Adrenal gland (tissue), 9 donors: ENCODE measurements at regions not wholly inside any gene's neighbourhood (a gene's known extent, or its start where the extent isn't known, plus 50 kb on each side); places are given as distances from the start of the nearest gene placed in this dataset.

Experiments
- DNase-seq, 7 donors: peaks; one replicate each; pipeline ENCODE4 v3.0.0-alpha.2; 2019 to 2020
- H3K27ac ChIP-seq, 5 donors: fragments of 200-600 bp; sonication (generic) in 4 of 5; 1 replicate in 3 of 5; 2 replicates in 2 of 5; pipeline versions ENCODE4 v1.5.1 to v1.8.0; 2016 to 2020; ENCODE audit warnings: mild to moderate bottlenecking in 1 of 5
- H3K27me3 ChIP-seq: fragments of 200-600 bp; 2 replicates; pipeline ENCODE4 v1.8.0; 2021
- H3K36me3 ChIP-seq, 2 donors: fragments of 200-600 bp; replicated peaks in 1 of 2; 1 replicate in 1 of 2; 2 replicates in 1 of 2; pipeline versions ENCODE4 v1.5.1 to v1.8.0; 2018 to 2022
- H3K4me1 ChIP-seq, 2 donors: fragments of 200-600 bp; replicated peaks in 1 of 2; 1 replicate in 1 of 2; 2 replicates in 1 of 2; pipeline versions ENCODE4 v1.5.1 to v1.8.0; 2018 to 2021
- H3K4me3 ChIP-seq, 4 donors: fragments of 200-600 bp; sonication (generic) in 3 of 4; one replicate each; pipeline ENCODE4 v1.5.1; 2016 to 2018
- H3K9me3 ChIP-seq, 3 donors: fragments of 200-600 bp; sonication (generic) in 1 of 3; replicated peaks in 1 of 3; 1 replicate in 2 of 3; 2 replicates in 1 of 3; pipeline versions ENCODE4 v1.5.1 to v1.8.0; 2016 to 2021
- POLR2A ChIP-seq, 2 donors: fragments of 450-650 bp; IDR thresholded peaks; one replicate each; pipeline ENCODE4 v1.6.1; 2017; ENCODE audit warnings: antibody characterized with exemption in 2 of 2, mild to moderate bottlenecking in 2 of 2, moderate library complexity in 1 of 2
- WGBS, 4 donors: extraction: QIAGEN DNeasy Blood & Tissue Kit in 2 of 4; methylation state at CpG; one replicate each; pipeline versions ENCODE4 v1.1.5 to v1.1.7; 2013 to 2017; 5-methylcytosine and 5-hydroxymethylcytosine counted together
- intact Hi-C, 2 donors: fragments of 100-400 bp; cut with DNase I; formaldehyde crosslinking; loops; one replicate each; pipeline versions ENCODE4 v1.14.1 to v1.15.0; 2022 to 2023
- TF ChIP-seq, protein P1 (sequence below), 6 experiments: fragments of 450-650 bp in 4 of 6; fragments of 200-600 bp in 2 of 6; sonication (generic) in 1 of 6; IDR thresholded peaks; 1 replicate in 5 of 6; 2 replicates in 1 of 6; pipeline versions ENCODE4 v1.5.1 to v1.8.0; 2016 to 2021; ENCODE audit warnings: antibody characterized with exemption in 6 of 6, mild to moderate bottlenecking in 2 of 6, moderate library complexity in 1 of 6
- donor health status: healthy with polysubstance abuse.
- donor health status: Bipolar disorder and iron deficiency.
- donor health status: DM: yes; HTN: yes; CAD: no.
- donor health status: DM: no; HTN: no; CAD: no.
- donor health status: DM: no; HTN: no; CAD: no.

DNA sequence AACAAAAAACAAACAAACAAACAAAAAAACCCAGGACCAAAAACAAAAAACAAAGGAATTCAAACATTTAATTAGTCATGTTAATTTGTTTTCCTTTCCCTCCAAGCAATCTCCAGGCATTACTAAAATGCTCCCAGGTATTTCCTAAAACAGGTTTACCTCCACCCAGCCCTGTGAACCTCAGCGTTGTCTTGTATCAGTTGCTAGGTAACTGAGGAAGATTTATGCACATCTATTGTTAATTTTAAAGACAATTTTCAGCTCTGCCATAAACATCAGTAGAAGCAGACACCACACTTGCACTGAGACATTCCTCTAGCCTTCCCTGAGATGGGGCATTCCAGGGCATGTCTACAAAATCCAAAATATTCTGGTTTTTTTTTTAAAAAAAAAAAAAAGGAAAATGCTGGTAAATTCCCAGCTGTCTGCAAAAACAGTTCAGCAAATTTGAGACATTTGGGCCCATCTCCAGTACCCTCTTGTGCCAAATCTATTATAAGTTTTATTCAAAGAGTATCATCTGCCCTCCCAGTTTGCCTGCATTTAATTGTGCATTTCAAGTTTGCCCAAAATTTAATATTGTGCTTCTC, 227.6 kb downstream of the ADAMTS9 start:
- no peak for DNase-seq
- intact Hi-C loops: no loop called here
- Histone ChIP-seq H3K27ac (no peak overlapping the region), H3K9me3 (no peaks in the 10 kb centered on the region), H3K4me3 (no peak overlapping the region), H3K36me3 (no peaks in the 10 kb centered on the region), H3K4me1 (no peaks in the 10 kb centered on the region), H3K27me3 (no peaks in the 10 kb centered on the region)
- TF ChIP-seq, protein P1, sequence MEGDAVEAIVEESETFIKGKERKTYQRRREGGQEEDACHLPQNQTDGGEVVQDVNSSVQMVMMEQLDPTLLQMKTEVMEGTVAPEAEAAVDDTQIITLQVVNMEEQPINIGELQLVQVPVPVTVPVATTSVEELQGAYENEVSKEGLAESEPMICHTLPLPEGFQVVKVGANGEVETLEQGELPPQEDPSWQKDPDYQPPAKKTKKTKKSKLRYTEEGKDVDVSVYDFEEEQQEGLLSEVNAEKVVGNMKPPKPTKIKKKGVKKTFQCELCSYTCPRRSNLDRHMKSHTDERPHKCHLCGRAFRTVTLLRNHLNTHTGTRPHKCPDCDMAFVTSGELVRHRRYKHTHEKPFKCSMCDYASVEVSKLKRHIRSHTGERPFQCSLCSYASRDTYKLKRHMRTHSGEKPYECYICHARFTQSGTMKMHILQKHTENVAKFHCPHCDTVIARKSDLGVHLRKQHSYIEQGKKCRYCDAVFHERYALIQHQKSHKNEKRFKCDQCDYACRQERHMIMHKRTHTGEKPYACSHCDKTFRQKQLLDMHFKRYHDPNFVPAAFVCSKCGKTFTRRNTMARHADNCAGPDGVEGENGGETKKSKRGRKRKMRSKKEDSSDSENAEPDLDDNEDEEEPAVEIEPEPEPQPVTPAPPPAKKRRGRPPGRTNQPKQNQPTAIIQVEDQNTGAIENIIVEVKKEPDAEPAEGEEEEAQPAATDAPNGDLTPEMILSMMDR (IDR thresholded peaks at IDR 0.05): no peak
- no peak for TF ChIP-seq POLR2A (IDR thresholded peaks at IDR 0.05)
- WGBS, 4 donors: 64 to 81% (median 75%) methylated on average over 1 of the region's 1 CpG

DNA sequence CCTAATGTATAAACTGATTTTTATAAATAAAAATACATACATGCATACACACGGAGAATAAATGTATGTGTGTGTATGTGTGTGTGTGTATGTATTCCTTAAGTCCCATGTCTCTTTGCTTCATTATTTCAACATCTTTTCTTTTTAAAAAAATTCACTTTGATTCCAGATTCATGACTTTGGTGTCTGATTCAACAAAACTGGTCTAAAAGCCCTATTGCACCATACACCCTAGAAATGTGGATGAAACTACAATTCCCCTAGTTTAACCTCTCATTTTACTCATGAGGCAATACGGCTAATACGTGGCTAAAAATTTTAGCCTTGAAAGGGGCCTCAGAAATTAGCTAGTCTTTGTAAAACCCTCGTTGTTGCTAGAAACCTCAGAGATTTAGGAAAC, 228.1 kb downstream of the ADAMTS9 start:
- Histone ChIP-seq H3K9me3 (no peaks in the 10 kb centered on the region), H3K27ac (no peak overlapping the region), H3K4me1 (no peaks in the 10 kb centered on the region), H3K36me3 (no peaks in the 10 kb centered on the region), H3K4me3 (no peak overlapping the region), H3K27me3 (no peaks in the 10 kb centered on the region)
- DNase-seq: no peak
- 81 to 85% (median 84%) methylated on average over 4 of the region's 4 CpGs for WGBS, 4 donors
- intact Hi-C loops: no loop called here
- TF ChIP-seq POLR2A (IDR thresholded peaks at IDR 0.05): no peak
- TF ChIP-seq, protein P1 (IDR thresholded peaks at IDR 0.05): no peak

DNA sequence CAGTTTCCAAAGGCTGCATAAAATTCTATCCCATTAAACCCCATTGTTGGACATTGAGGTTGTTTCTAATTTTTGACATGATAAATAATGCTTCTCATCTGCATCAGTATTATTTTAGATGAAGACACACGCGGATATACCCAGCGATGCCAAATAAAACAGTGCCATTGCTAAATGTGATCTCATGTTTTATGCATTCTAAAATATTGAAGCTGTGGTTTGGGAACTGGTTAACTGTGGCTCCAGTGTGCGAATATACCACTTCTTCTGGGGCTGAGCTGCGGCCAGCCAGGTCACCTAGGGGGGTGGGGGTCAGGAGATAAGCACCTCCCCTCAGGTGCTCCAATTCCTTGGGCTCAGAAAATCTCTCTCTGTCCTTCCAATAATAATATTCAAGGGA, 230.0 kb downstream of the ADAMTS9 start:
- intact Hi-C loops: no loop called here
- 69 to 76% (median 72%) methylated on average over 5 of the region's 5 CpGs for WGBS, 4 donors
- no peaks in the 10 kb centered on the region for H3K4me1 ChIP-seq
- H3K27me3 ChIP-seq: no peaks in the 10 kb centered on the region
- no peaks in the 10 kb centered on the region for H3K9me3 ChIP-seq
- TF ChIP-seq, protein P1 (IDR thresholded peaks at IDR 0.05): no peak
- TF ChIP-seq POLR2A (IDR thresholded peaks at IDR 0.05): no peak
- no peak for DNase-seq
- no peaks in the 10 kb centered on the region for H3K36me3 ChIP-seq
- no peak overlapping the region for H3K27ac ChIP-seq
- H3K4me3 ChIP-seq: no peak overlapping the region

DNA sequence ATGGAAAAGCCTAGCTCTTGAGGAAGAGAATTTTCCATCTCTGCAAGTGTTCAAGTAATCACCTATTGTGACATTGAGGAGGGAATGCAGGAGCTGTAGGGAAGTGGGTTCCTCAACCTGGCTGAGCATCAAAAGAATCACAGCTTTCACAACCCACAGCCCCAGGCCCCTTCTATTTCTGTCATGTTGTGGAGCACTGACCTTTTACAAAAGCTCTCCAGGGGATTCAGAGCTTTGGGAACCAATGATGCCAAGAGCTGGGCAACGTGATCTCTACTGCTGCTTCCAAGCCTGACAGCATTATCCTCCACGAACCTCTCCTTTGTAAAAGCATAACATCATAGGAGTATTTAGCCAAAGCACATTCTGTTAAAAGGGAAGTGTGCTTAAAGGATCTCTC, 231.1 kb downstream of the ADAMTS9 start:
- intact Hi-C loops: no loop called here

More for the DNA sequence above, 231.1 kb downstream of the ADAMTS9 start:
- TF ChIP-seq POLR2A (IDR thresholded peaks at IDR 0.05): no peak
- TF ChIP-seq, protein P1 (IDR thresholded peaks at IDR 0.05): no peak
- Histone ChIP-seq H3K27me3 (no peaks in the 10 kb centered on the region), H3K36me3 (no peaks in the 10 kb centered on the region), H3K4me1 (no peaks in the 10 kb centered on the region), H3K27ac (no peak overlapping the region), H3K4me3 (no peak overlapping the region), H3K9me3 (no peaks in the 10 kb centered on the region)
- WGBS, 4 donors: 60 to 69% (median 63%) methylated on average over 2 of the region's 2 CpGs
- no peak for DNase-seq
